ENCODE measurements at regions not wholly inside any gene's neighbourhood (a gene's known extent, or its start where the extent isn't known, plus 50 kb on each side); places are given as distances from the start of the nearest gene placed in this dataset.

DNA sequence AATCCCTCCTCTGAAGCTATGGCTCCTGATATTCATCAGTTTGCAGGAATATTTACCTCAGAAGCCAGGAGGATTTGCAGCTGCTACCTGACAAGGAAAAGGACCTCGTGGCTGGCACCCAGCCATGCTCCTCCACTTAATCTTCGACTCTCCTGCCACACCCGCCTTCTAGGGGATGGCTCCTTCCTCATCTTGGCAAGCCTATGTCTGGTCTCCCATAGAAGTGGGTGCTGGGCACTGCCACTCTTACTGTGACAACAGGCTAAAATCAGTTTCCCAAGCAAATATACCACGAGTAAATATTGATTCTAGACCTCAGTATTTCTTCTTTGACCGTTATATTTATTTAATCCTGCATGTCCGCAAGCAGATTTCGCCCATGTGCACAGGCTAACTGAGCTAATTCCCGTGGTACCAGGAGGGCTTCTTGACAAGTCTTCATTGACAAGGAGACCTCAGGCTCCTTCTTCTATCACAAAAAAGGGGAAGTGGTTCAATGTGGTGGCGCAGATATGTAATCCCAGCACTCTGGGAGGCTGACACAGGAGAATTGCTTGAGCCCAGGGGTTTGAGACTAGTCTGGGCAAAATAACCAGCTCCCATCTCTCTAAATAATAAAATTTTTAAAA is 52.6 kb upstream of the DCTD start:
- peak; percentile 45 for DNase-seq

DNA sequence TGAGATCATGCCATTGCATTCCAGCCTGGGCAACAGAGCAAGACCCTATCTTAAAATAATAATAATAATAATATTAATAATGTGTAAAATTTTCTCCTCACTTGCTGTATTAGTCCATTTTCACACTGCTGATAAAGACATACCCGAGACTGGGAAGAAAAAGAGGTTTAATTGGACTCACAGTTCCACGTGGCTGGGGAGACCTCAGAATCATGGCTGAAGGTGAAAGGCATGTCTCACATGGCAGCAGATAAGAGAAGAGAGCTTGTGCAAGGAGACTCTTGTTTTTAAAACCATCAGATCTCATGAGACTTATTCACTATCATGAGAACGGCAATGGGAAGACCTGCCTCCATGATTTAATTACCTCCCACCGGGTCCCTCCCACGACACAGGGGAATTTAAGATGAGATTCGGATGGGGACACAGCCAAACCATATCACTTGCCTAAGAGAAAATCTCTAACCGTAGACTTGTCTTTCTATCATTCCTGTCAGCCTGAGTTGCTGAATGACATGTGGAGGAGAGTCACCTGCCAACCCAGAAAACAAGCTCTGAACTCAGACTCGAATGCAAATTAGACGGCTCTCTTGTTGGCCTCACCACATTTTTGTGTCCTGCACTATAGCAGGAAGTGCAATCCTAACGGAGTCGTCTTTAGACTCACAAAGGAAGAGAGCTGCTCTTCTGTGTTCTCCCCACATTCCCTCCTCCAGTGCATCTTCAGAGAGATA is 51.9 kb upstream of the DCTD start:
- DNase-seq = peak; percentile 40

DNA sequence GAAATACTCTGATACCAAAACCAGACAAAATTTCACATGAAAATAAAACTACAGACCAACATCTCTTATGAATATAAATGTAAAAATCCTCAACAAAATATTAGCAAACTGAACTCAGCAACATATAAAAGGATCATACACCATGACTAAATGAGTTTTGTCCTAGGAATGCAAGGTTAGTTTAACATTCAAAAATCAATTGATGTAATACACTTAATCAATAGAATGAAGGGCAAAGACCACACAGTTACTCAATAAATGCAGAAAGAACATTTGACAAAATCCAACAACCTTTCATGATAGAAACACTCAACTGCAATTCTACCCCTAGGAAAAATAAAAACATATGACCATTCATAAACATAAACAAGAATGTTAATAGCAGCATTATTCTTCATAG is 50.2 kb upstream of the DCTD start:
- no peak for DNase-seq
